NCI-H82 (cell line): ENCODE measurements at regions not wholly inside any gene's neighbourhood (a gene's known extent, or its start where the extent isn't known, plus 50 kb on each side); places are given as distances from the start of the nearest gene placed in this dataset.

Experiments
- DNase-seq: peaks from one replicate; lab custom pipeline; 2025; lab: John Stamatoyannopoulos, UW

GRCh38 chr11:32039149-32039548, 51.7 kb upstream of the RCN1 start:
- DNase-seq: no peak

DNA sequence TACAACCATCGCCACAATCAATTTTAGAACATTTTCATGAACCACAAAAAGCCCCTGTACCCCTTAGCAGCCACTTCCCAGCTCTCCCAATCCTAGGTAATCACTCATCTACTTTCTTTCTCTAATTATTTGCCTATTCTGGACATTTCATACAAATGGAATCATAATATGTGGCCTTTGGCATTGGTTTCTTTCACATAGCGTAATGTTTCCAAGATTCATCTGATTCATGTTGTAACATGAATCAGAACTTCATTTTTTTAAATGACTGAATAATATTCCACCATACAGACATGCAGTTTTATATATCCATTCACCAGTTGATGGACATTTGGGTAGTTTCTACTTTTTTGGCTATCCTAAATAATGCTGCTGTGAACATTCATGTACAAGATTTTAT, 56.2 kb upstream of the RCN1 start:
- no peak for DNase-seq

DNA sequence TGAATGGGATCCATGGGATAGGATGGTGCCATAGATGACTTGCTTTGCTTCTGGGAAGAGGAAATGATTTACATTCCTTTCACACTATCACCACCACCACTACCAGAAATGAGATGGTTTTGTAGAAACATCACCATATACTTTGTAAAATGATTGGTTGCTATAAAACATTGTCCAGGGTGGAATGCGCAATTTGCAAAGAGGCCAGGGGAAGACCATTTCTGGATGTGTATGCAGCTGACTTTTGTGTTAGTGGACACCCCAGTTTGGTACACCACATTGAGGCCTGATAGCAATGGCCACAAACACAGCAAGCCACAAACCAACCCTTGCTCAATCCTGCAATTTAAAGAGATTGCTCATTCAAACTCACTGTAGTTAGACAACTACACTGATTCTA, 56.7 kb upstream of the RCN1 start:
- DNase-seq: no peak

- DNase-seq: no peak
Measured at GRCh38 chr11:32033491-32033890, 57.4 kb upstream of the RCN1 start.

- DNase-seq: no peak
Measured at GRCh38 chr11:32033067-32033466, 57.8 kb upstream of the RCN1 start.

DNA sequence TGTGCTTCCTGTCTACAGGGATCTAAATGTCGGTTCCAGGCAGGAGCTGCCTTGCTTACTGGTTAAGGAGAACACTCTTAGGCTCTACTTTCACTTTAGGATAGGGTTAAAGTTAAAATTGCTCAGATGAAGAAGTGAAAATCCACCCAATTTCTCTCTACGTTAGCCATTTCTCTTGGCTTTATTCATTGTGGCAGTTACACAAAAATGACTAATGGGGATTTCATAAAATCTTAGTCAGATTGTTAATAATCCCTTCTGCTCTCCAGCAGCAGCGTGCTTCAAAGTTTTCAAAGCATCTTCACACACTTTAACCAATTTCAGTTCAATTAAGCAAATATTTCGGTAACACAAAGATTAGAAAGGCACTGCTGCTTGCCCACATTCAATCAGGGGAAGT, 58.4 kb upstream of the RCN1 start:
- DNase-seq: no peak

- no peak for DNase-seq
Measured at GRCh38 chr11:32032052-32032451, 58.8 kb upstream of the RCN1 start.

- DNase-seq: no peak
Measured at GRCh38 chr11:32030875-32031503, 59.9 kb upstream of the RCN1 start.

DNA sequence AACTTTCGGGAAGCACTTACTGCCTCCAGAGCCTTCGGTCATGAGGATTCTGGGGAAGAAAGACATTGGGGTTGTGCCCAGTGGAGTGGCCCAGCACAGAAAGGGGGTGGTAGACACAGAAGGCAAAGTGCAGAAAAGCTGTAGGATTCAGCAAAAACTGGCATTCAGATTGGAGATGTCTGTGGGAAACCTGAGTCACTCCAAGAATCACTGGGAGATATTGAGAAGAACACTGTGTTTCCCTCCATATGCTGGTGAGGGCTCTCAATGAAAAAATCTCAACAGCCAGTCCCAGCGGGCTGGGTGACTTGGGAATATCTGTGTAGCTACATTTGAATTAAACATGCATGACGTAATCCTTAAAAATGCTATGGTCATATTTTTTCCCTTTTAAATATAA, 61.2 kb upstream of the RCN1 start:
- DNase-seq: no peak

GRCh38 chr11:32028201-32028600, 62.7 kb upstream of the RCN1 start:
- no peak for DNase-seq

- DNase-seq: no peak
Measured at GRCh38 chr11:32026766-32027165, 64.1 kb upstream of the RCN1 start.

DNA sequence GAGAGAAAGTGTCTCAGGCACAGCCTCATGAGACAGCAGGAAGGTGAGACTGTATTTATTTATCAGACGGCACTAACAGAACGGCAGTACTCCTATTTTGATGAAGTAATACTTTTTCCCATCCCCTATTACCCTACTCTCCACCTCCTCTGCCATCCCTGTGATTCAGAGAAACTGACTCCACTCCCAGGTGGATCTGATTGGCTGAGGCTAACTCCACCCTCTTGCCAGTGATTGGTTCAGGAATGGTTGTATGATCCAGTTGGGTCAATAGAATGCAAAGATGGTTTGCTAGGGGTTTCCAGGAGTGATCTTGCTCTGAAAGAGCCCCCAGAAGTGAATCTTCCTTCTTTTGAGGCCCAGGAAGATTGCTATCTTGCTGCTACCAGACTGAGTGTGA, 65.9 kb upstream of the RCN1 start:
- no peak for DNase-seq

DNA sequence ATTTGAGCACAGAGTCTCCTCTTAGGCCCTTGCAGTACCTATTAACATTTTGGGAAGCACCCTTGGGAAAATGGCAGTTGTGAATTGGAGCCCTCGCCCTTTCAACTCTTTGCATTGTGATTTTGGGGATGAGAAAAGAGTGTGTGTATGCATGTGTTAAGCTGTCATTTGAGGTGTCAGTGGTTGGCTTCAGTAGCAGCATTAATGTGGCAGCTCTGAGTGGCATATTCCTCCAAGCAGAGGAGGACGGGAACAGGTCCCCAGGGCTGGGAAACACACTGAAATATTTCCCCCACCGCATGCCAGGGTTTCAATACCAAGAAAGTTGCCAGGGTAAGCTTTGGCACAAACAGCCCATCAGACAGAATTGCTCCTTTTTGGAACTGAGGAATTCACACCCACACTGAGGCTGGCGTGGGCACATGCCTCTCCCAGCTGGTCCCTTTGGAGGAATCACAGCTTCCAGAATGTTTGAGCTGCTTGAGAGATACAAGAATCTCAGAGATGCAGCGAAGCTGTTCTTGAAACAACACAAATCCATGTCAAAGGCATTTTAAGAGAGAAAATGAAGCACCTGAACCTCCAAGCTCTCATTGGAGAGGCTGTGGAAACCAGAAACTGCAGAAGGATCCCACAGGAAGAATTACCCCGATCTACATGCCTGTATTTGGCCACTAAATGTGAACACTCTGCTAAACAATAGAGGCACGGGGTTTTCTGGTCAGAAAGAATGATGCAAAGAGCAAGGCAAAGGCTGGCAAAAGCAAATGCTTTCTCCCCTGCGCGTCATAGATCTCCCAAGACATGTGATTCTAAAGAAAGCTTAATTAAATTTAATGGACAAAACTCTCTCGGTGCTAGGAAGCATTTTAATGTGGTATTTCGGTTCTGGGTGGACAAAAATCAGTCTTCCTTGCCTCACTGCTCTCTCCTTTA, 67.2 kb upstream of the RCN1 start:
- DNase-seq: no peak

- DNase-seq: no peak
Measured at GRCh38 chr11:32018672-32019071, 72.2 kb upstream of the RCN1 start.

- DNase-seq: no peak
Measured at GRCh38 chr11:32016111-32016510, 74.8 kb upstream of the RCN1 start.

- no peak for DNase-seq
Measured at GRCh38 chr11:32015427-32015826, 75.4 kb upstream of the RCN1 start.

DNA sequence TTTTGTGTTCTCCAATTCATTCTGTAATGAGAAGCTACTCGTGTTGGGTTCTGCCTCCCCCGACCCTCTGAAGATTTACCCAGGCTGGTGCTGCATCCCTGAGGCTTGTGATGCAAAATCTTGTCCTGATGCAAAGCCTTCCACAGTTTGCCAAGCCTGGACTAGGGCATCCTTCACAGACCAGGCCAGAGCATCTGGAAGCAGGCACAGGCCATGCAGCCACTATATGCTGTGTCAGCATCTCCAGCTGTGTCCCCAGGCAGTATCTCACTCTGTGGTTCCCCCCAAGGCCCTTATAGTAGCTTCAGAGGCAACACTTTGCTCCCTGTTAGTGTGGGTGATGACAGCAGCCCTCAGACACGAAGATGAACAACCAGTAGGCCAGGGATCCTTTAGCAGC, 77.3 kb upstream of the RCN1 start:
- DNase-seq: no peak

- no peak for DNase-seq
Measured at GRCh38 chr11:32012049-32012448, 78.8 kb upstream of the RCN1 start.

DNA sequence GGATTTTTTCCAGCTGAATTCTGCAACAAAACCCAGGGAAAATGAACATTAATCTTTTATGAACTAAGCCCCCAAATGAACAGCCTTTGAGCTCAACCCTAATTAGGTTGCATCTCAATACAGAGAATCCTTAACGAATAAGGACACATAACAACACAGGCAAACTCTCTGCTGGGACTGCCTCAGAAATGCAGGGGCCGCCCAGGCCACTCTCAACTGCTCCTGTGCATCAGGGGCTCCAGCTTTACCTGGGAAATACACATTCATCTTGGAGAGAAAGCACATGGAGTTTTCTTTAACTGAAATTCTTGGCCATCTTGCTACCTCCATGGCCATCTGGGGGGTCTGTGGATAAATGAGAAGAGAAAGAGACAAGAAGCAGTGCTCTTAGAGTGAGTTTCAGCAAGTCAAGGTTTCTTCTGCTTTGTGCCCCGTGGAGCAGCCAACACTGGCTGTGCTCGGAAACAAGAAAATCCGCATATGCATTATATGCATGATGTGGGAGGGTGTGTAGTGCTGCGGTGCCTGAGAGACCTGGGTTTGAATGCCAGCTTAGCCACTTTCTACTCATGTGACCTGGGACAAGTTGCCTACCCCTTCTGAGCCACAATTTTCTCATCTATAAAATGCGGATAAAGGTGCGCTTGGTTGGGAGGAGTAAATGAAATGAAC, 81.9 kb upstream of the RCN1 start:
- no peak for DNase-seq

DNA sequence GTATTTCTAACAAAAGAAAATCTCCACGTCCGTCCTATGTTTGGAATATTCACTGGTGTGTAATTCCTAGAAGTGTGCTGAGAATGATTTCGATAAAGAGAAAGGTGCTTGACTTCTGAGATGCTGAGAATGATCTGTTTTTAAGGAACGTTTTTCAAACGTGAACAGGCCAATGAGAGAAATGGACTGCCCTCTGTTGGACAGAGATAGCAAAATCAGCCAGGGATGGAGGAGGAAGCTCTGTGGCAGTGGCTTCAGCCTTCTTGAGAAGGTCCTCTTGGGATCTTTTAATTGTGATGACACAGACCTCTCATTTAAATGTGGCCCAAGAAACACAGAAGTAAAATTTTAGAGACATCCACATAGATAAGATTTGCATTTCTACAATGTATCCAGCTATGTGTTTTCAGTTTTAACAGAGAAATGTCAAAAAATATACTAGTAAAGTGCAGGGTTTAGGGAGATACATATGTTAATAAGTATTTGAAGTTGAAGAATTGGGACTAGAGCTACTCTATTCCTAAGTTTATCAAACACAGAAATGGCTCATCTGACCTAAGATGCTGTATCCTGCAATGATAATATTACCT, 84.0 kb upstream of the RCN1 start:
- peak; percentile 80 for DNase-seq

- no peak for DNase-seq
Measured at GRCh38 chr11:32005786-32006416, 85.0 kb upstream of the RCN1 start.

DNA sequence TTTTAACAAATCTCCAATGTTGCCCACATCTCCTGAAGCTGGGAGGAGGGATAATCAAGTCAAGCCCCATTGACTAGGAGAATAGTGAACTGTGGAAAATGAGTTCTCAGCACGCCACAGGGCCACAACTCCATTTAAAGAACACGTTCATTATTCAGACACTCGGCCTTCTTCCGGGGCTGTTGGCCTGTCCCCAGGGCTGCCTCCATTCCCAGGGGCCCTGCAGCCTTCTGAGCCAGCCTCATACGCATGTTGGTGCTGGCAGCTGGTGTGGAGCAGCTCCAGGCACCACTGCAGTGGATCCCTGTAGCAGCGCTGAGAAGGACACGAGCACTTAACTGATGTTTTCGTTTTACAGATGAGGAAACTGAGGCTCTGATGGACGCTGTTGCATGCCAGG, 87.5 kb upstream of the RCN1 start:
- DNase-seq: no peak
